H9 (cell line): ENCODE measurements at regions not wholly inside any gene's neighbourhood (a gene's known extent, or its start where the extent isn't known, plus 50 kb on each side); places are given as distances from the start of the nearest gene placed in this dataset.

Experiments
- DNase-seq: peaks from one replicate; pipeline ENCODE4 v3.0.0-alpha.2; 2017
- H2AFZ ChIP-seq: one replicate; pipeline ENCODE4 v1.6.1; 2013; ENCODE audit warnings: mild to moderate bottlenecking, low read length, control low read depth, moderate library complexity
- H2AK5ac ChIP-seq: 2 replicates; pipeline ENCODE4 v1.6.1; 2013; ENCODE audit warnings: low read length, control low read depth, mixed read lengths; ENCODE audit not compliant: insufficient read length
- H2BK120ac ChIP-seq: one replicate; pipeline ENCODE4 v1.6.1; 2013; ENCODE audit warnings: low read depth, mild to moderate bottlenecking, low read length, control low read depth, inconsistent platforms; ENCODE audit not compliant: poor library complexity, severe bottlenecking
- H2BK12ac ChIP-seq: 2 replicates; pipeline ENCODE4 v1.6.1; 2013; ENCODE audit warnings: low read length, control low read depth, mixed read lengths, low read depth; ENCODE audit not compliant: insufficient read length
- H2BK15ac ChIP-seq: 2 replicates; pipeline ENCODE4 v1.6.1; 2013; ENCODE audit warnings: low read depth, low read length, control low read depth
- H2BK20ac ChIP-seq: one replicate; pipeline ENCODE4 v1.6.1; 2013; ENCODE audit warnings: low read depth, mild to moderate bottlenecking, low read length, control low read depth, inconsistent platforms; ENCODE audit not compliant: poor library complexity, severe bottlenecking
- H2BK5ac ChIP-seq: 2 replicates; pipeline ENCODE4 v1.6.1; 2013; ENCODE audit warnings: low read length, control low read depth, mixed read lengths; ENCODE audit not compliant: insufficient read length
- H3K14ac ChIP-seq: 2 replicates; pipeline ENCODE4 v1.6.1; 2013; ENCODE audit warnings: low read length, control low read depth; ENCODE audit not compliant: insufficient read depth
- H3K18ac ChIP-seq: 2 replicates; pipeline ENCODE4 v1.6.1; 2013; ENCODE audit warnings: low read depth, mild to moderate bottlenecking, mixed read lengths, low read length, control low read depth; ENCODE audit not compliant: insufficient read length
- H3K23ac ChIP-seq: 2 replicates; pipeline ENCODE4 v1.6.1; 2013; ENCODE audit warnings: low read length, control low read depth, mixed read lengths, low read depth; ENCODE audit not compliant: insufficient read length
- H3K23me2 ChIP-seq: 2 replicates; pipeline ENCODE4 v1.6.1; 2013; ENCODE audit warnings: low read depth, mild to moderate bottlenecking, mixed read lengths, low read length, control low read depth; ENCODE audit not compliant: insufficient read length, poor library complexity, severe bottlenecking
- H3K27ac ChIP-seq: 2 replicates; pipeline ENCODE4 v1.5.1; 2013; ENCODE audit warnings: low read length, control low read depth, mixed read lengths, low read depth; ENCODE audit not compliant: insufficient read length
- H3K27me3 ChIP-seq: 2 replicates; pipeline ENCODE4 v1.6.1; 2013; ENCODE audit warnings: low read length, control low read depth, inconsistent platforms; ENCODE audit not compliant: insufficient read depth
- H3K4ac ChIP-seq: 2 replicates; pipeline ENCODE4 v1.6.1; 2013; ENCODE audit warnings: low read depth, mild to moderate bottlenecking, control low read depth, inconsistent platforms, low read length, moderate library complexity
- H3K4me1 ChIP-seq: 2 replicates; pipeline ENCODE4 v1.6.1; 2013; ENCODE audit warnings: low read length, control low read depth, inconsistent platforms; ENCODE audit not compliant: insufficient read depth
- H3K4me2 ChIP-seq: 2 replicates; pipeline ENCODE4 v1.6.1; 2013; ENCODE audit warnings: low read length, control low read depth, mixed read lengths; ENCODE audit not compliant: insufficient read length, insufficient read depth
- H3K56ac ChIP-seq: 2 replicates; pipeline ENCODE4 v1.6.1; 2013; ENCODE audit warnings: low read depth, mild to moderate bottlenecking, mixed read lengths, low read length, control low read depth; ENCODE audit not compliant: insufficient read length
- H3K79me1 ChIP-seq: 2 replicates; pipeline ENCODE4 v1.6.1; 2013; ENCODE audit warnings: low read depth, mild to moderate bottlenecking, moderate library complexity, low read length, control low read depth, inconsistent platforms; ENCODE audit not compliant: insufficient read depth, poor library complexity, severe bottlenecking
- H3K79me2 ChIP-seq: 2 replicates; pipeline ENCODE4 v1.6.1; 2013; ENCODE audit warnings: low read length, control low read depth, inconsistent platforms; ENCODE audit not compliant: insufficient read depth
- H3K9ac ChIP-seq: 2 replicates; pipeline ENCODE4 v1.6.1; 2013; ENCODE audit warnings: low read length, control low read depth, mixed read lengths; ENCODE audit not compliant: insufficient read length; ENCODE audit errors: extremely low read depth
- H3K9me3 ChIP-seq: one replicate; pipeline ENCODE4 v1.6.1; 2013; ENCODE audit warnings: low read depth, low read length, inconsistent platforms; ENCODE audit not compliant: control insufficient read depth
- H3T11ph ChIP-seq: one replicate; pipeline ENCODE4 v1.6.1; 2013; ENCODE audit warnings: mild to moderate bottlenecking, low read length, control low read depth, inconsistent platforms
- H4K20me1 ChIP-seq: one replicate; pipeline ENCODE4 v1.6.1; 2013; ENCODE audit not compliant: control insufficient read depth, insufficient read length, insufficient read depth
- H4K5ac ChIP-seq: 2 replicates; pipeline ENCODE4 v1.6.1; 2013; ENCODE audit warnings: low read depth, mild to moderate bottlenecking, mixed read lengths, low read length, control low read depth; ENCODE audit not compliant: insufficient read length
- H4K8ac ChIP-seq: replicated peaks from 2 replicates; pipeline ENCODE4 v1.6.1; 2013; ENCODE audit warnings: low read length, control low read depth, mixed read lengths, low read depth; ENCODE audit not compliant: insufficient read length
- H4K91ac ChIP-seq: 2 replicates; pipeline ENCODE4 v1.6.1; 2013; ENCODE audit warnings: low read depth, mild to moderate bottlenecking, moderate library complexity, mixed read lengths, low read length, control low read depth; ENCODE audit not compliant: insufficient read length
- H3K27ac Mint-ChIP-seq, 3 experiments: 2 replicates in 2 of 3; 3 replicates in 1 of 3; pipeline ENCODE4 v1.8.0; 2020 to 2021; ENCODE audit warnings: mixed read lengths in 3 of 3, mild to moderate bottlenecking in 1 of 3, moderate library complexity in 1 of 3
- H3K27me3 Mint-ChIP-seq: 2 replicates; pipeline ENCODE4 v1.8.0; 2021; ENCODE audit warnings: low read depth, mild to moderate bottlenecking, moderate library complexity, mixed read lengths
- H3K36me3 Mint-ChIP-seq, 3 experiments: 2 replicates in 2 of 3; 3 replicates in 1 of 3; pipeline ENCODE4 v1.8.0; 2020 to 2021; ENCODE audit warnings: low read depth in 3 of 3, mixed read lengths in 3 of 3; ENCODE audit not compliant: insufficient read depth in 1 of 3
- H3K4me1 Mint-ChIP-seq, 2 experiments: 2 replicates each; pipeline ENCODE4 v1.8.0; 2020; ENCODE audit warnings: mixed read lengths in 2 of 2
- H3K4me3 Mint-ChIP-seq, 2 experiments: 2 replicates in 1 of 2; 3 replicates in 1 of 2; pipeline ENCODE4 v1.8.0; 2020 to 2021; ENCODE audit warnings: mild to moderate bottlenecking in 2 of 2, mixed read lengths in 2 of 2, moderate library complexity in 1 of 2
- H3K9me3 Mint-ChIP-seq, 2 experiments: 2 replicates in 1 of 2; 3 replicates in 1 of 2; pipeline ENCODE4 v1.8.0; 2020; ENCODE audit warnings: mild to moderate bottlenecking in 2 of 2, mixed read lengths in 2 of 2, moderate library complexity in 1 of 2
- WGBS: extraction: QIAGEN DNeasy Blood & Tissue Kit; methylation state at CpG from one replicate; pipeline ENCODE4 v1.1.7; 2013; ENCODE audit warnings: missing lambda C conversion rate, low lambda C conversion rate, mixed read lengths; ENCODE audit not compliant: insufficient read length; ENCODE audit errors: extremely low coverage; 5-methylcytosine and 5-hydroxymethylcytosine counted together
- TF ChIP-seq, protein P1 (sequence below): fragments of 200-600 bp; sonication (generic); conservative IDR thresholded peaks from 3 replicates; pipeline ENCODE4 v1.8.0; 2021; ENCODE audit warnings: antibody characterized with exemption, mild to moderate bottlenecking

DNA sequence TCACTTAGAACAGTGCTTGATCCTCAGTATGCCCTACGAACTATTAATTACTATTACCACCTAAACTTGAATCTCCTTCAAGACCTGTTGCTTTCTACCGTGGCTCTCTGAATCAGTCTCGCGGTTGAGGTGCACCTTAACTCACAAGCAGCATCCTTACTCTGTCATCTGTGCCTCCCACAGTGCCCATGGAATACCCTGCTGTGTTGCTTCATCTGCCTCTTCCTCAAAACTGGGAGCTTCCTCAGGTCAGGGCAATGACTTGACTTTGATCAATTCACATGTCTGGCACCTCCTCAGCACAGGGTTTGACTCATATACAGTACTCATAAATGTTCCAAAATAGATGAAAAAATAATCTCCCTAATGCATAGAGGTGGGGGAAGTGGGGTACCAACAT is 305.9 kb downstream of the NUAK1 start:
- Histone ChIP-seq H2AK5ac (no peak overlapping the region), H4K91ac (no peak overlapping the region), H3K4ac (no peak overlapping the region), H3K4me2 (no peak overlapping the region), H3K9me3 (no peaks in the 10 kb centered on the region), H3K27ac (no peak overlapping the region), H4K20me1 (no peaks in the 10 kb centered on the region), H3K56ac (no peak overlapping the region), H2BK20ac (no peak overlapping the region), H4K8ac (no peak overlapping the region), H3K79me1 (no peaks in the 10 kb centered on the region), H2BK15ac (no peak overlapping the region), H2BK5ac (no peak overlapping the region), H3K14ac (no peak overlapping the region), H3K18ac (no peak overlapping the region), H3K23ac (no peak overlapping the region), H3K79me2 (no peaks in the 10 kb centered on the region), H2BK12ac (no peak overlapping the region), H3K9ac (no peak overlapping the region), H3K4me1 (no peaks in the 10 kb centered on the region), H2AFZ (no peak overlapping the region), H4K5ac (no peak overlapping the region), H3T11ph (no peak overlapping the region), H3K23me2 (no peaks in the 10 kb centered on the region), H2BK120ac (no peak overlapping the region), H3K27me3 (no peaks in the 10 kb centered on the region)
- H3K4me1 Mint-ChIP-seq, result no peaks in the 10 kb centered on the region
- no peak for DNase-seq
- no CpG with 5 or more reads among the region's 4 CpGs for WGBS
- H3K36me3 Mint-ChIP-seq, result no peaks in the 10 kb centered on the region
- TF ChIP-seq, protein P1, sequence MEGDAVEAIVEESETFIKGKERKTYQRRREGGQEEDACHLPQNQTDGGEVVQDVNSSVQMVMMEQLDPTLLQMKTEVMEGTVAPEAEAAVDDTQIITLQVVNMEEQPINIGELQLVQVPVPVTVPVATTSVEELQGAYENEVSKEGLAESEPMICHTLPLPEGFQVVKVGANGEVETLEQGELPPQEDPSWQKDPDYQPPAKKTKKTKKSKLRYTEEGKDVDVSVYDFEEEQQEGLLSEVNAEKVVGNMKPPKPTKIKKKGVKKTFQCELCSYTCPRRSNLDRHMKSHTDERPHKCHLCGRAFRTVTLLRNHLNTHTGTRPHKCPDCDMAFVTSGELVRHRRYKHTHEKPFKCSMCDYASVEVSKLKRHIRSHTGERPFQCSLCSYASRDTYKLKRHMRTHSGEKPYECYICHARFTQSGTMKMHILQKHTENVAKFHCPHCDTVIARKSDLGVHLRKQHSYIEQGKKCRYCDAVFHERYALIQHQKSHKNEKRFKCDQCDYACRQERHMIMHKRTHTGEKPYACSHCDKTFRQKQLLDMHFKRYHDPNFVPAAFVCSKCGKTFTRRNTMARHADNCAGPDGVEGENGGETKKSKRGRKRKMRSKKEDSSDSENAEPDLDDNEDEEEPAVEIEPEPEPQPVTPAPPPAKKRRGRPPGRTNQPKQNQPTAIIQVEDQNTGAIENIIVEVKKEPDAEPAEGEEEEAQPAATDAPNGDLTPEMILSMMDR, result no peak
- no peaks in the 10 kb centered on the region for H3K27me3 Mint-ChIP-seq
- H3K9me3 Mint-ChIP-seq, result no peaks in the 10 kb centered on the region
- no peak overlapping the region for H3K27ac Mint-ChIP-seq
- H3K4me3 Mint-ChIP-seq, result no peak overlapping the region
